NCI-H1092 treated with DMSO at 0.1 percent for 48 hours (cell line): ENCODE measurements at regions not wholly inside any gene's neighbourhood (a gene's known extent, or its start where the extent isn't known, plus 50 kb on each side); places are given as distances from the start of the nearest gene placed in this dataset.

Source experiments
- DNase-seq: peaks from one replicate; lab custom pipeline; 2025; lab: John Stamatoyannopoulos, UW

- no peak for DNase-seq
Measured at GRCh38 chr6:128827675-128828464, 55.1 kb upstream of the LAMA2 start.

DNA sequence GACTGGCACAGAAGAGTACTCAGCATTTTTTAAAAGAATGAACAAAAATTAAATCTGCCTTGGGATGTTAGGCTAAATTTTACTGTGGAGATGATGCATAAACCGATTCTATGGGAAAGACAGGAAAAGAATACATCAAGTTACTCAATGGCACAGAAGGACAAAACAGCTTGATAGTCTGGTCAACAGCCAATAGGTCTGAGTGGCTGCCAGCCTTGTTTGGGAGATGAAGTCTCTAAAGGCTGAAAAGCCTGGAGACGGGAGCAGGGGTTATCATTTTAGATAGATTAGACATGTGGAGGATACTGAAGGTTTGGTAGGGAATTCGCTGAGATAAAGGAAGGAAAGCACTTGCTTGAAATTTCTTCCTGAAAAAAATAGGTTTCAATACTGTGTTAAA lies 56.3 kb upstream of the LAMA2 start:
- DNase-seq = no peak

DNA sequence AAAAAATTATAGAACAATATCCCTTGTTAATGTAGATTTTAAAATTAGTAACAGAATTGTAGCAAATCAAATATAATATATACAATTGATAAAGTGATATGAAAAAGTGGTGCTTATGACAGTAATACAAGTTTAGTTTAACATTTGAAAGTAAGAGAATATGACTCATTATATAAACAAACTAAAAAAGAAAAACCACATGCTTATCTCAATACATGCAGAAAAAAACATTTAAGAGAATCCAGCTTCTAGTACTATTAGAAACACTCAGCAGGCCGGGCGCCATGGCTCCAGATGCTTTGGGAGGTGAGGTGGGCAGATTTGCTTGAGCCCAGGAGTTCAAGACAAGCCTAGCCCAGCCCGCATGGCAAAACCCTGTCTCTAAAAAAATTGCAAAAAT lies 60.7 kb upstream of the LAMA2 start:
- no peak for DNase-seq

GRCh38 chr6:128821116-128821515 lies 61.8 kb upstream of the LAMA2 start:
- DNase-seq = no peak

GRCh38 chr6:128808856-128809255 lies 74.1 kb upstream of the LAMA2 start:
- DNase-seq = no peak

DNA sequence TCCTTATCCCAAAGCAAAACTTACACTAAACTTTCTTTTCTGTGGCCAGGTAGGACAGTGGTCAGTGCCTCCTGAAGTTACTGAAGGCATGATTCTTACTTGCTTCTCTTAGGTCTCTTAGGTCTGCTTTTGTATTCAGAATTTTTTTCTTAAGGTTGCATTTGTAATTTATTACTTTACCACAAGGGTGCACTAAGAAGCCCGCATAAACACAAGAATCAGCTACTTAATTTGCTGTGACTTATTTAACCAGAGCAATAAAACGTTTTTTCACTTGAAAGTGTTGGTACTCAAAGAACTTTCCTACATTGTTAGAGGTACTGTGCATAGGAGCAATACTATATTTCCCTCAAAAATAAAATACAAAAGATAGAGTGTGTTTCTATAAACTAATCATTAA lies 75.4 kb upstream of the LAMA2 start:
- DNase-seq = no peak

DNA sequence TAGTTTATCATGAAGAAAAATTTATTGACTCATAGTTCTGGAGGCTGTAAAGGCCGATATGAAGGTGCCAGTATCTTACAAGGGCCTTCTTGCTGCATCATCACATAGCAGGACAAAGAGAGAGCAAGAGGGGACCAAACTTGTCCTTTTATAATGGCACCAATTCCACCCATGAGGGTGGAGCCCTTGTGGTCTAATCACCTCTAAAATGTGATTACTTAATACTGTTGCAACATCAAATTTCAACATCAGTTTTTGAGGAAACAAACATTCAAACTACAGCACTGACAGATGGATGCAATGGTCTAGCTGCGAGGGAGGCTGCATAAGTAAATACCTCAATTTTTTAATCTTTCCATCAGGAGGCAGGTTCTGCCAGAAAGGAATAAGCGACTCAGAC lies 76.7 kb upstream of the LAMA2 start:
- DNase-seq = no peak

DNA sequence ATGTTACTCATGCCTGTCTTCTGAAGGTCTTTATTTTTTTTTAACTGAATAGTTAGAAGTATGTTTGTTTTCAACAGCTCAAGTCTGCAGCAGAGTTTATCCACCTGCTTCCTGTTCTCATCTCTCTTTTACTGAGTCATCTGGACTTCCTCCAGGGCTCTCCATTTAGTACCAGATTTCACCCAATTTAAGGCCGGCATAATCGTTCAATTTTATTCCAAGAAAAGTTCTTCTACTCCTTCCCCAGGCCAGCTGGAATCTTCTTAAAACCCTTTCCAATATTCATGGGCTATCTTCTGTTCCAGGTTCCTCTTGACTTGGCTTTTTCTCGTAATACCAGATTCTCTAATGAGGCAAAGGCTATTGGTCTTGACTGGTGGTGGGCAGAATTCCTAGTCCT lies 79.0 kb upstream of the LAMA2 start:
- DNase-seq = no peak

- DNase-seq = no peak
Measured at GRCh38 chr6:128801621-128802020, 81.3 kb upstream of the LAMA2 start.

GRCh38 chr6:128784266-128784665 lies 98.7 kb upstream of the LAMA2 start:
- no peak for DNase-seq

DNA sequence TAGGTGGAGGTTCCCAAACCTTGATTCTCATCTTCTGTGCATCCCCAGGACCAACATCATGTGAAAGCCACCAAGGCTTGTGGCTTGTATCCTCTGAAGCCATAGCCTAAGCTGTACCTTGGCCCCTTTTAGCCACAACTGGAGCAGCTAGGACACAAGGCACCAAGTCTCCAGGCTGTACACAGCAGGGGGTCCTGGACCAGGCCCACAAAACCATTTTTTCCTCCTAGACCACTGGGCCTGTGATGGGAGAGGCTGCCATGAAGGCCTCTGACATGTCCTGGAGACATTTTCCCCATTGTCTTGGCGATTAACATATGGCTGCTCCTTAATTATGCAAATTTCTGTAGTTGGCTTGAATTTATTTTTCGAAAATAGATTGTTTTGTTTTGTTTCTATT lies 114.8 kb upstream of the LAMA2 start:
- no peak for DNase-seq

DNA sequence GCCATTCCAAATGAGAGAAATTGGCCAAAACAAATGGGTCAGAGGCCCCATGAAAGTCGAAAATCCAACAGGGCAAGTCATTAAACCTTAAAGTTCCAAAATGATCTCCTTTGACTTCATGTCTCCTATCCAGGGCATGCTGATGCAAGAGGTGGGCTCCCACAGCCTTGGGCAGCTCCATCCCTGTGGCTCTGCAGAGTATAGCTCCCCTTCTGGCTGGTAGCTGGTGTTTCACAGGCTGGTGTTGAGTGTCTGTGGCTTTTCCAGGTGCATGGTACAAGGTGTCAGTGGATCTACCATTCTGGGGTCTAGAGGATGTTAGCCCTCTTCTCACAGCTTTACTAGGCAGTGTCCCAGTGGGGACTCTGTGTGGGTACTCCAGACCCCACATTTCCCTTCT lies 115.2 kb upstream of the LAMA2 start:
- DNase-seq = no peak

DNA sequence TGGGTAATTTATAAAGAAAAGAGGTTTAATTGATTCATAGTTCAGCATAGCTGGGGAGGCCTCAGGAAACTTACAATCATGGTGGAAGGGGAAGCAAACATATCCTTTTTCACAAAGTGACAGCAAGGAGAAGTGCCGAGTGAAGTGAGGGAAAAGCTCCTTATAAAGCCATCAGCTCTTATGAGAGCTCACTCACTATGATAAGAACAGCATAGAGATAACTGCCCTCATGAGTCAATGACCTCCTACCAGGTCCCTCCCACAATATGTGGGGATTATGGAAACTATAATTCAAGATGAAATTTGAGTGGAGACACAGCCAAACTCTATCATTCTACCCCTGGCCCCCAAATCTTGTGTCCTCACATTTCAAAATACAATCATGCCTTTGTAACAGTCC lies 115.8 kb upstream of the LAMA2 start:
- no peak for DNase-seq

GRCh38 chr6:128763599-128764300 lies 119.2 kb upstream of the LAMA2 start:
- DNase-seq = no peak

GRCh38 chr6:128759901-128760300 lies 123.0 kb upstream of the LAMA2 start:
- no peak for DNase-seq

DNA sequence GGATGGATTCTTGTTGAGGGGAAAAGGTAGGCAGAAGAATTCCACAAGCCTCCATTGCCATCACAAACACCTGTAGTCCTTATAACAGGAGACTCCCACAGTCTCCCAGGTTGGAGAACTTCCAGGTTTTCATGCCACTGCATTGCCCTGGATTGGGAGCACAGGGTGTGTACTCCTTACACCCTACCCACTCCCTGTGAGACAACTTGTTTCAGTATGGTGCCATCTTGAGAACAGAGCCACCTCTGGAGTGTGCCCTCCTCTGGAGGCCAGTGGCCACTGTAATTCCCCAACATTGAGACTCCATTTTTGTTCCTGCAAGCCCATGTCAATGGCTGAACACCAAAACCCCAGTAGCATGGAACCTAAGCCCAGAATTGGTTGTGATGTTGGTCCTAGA lies 123.5 kb upstream of the LAMA2 start:
- DNase-seq = no peak

- DNase-seq = no peak
Measured at GRCh38 chr6:128757961-128758360, 125.0 kb upstream of the LAMA2 start.

GRCh38 chr6:128754658-128755256 lies 128.2 kb upstream of the LAMA2 start:
- DNase-seq = no peak

DNA sequence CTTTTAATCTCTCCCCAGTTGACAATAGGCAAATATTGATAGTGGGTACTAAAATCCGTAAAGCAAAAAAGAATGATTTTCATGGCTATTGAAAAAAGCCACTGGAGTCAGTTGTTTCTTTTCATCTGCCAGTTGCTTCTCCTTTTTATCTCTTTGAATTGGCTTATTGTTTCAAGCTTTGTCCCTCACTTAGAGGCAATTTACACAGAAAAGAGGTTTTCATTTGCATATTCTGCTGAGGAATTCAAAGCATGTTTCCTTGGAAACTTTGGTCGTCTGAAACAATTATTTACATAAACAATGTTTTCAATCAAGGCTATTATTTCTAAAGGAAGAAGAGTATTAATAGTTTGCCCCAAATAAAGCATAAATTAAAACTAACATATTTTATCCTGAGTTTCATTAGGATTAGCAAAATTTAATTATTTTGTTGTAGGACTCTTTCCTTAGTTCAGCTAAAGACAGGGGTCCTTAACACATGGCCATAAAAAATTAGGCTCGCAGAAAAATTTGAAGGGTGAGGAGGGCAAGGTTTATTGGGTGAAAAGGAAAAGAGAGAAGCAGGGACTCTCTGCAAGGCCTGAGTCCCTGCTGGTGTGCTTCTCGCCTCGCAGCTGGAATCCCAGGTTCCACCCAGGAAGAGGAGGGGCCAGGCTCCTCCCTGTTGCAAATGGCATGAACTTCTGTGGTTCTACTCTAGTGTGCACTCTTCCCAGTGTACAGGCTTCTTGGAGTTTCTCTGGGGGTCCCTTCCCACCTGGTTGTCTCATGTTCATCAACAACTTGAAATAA lies 138.8 kb upstream of the LAMA2 start:
- DNase-seq = no peak

DNA sequence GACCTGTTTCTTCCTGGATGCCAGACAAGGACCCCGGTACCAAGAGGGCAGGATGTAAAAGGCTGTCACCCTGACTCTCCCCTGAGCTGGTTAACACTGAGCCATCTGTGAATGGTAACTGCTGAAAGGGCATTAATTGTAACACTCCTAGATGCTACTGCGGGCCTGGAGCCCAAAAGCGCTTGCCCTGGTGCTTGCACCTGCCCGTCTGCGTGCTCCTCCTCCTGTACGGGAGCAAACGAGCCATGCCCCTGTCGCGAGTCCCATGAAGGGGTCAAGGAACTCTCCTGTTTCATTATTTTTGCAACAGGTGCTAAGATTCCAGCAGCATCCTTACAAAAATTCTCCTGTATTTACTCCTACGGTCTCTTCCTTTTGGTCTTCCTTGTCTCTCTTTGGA lies 140.0 kb upstream of the LAMA2 start:
- DNase-seq = no peak

- DNase-seq = no peak
Measured at GRCh38 chr6:128740951-128741350, 142.0 kb upstream of the LAMA2 start.

DNA sequence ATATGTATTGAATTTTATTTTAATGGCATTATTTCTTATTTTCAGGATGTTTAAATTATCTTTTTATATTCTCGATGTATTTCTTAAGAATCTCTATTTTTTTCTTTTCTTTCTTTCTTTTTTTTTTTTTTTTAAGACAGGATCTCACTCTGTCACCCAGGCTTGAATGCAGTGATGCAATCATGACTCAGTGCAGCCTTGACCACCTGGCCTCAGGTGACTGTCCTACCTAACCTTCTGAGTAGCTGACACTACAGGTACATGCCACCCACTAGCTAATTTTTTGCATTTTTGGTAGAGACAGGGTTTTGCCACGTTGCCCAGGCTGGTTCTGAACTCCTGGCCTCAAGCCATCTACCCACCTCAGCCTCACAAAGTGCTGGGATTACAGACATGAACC lies 143.8 kb upstream of the LAMA2 start:
- no peak for DNase-seq

GRCh38 chr6:128738112-128738511 lies 144.8 kb upstream of the LAMA2 start:
- no peak for DNase-seq
